Activated CD4-positive, alpha-beta T cell treated with anti-CD3 and anti-CD28 coated beads, Interleukin-2, amount 50 U/mL, for 48 hours (primary cell): ENCODE measurements at regions not wholly inside any gene's neighbourhood (a gene's known extent, or its start where the extent isn't known, plus 50 kb on each side); places are given as distances from the start of the nearest gene placed in this dataset.

Experiments
- DNase-seq, 2 experiments: peaks; one replicate each; pipeline ENCODE4 v3.0.0-alpha.2; 2020

- DNase-seq, result no peak
Observed at GRCh38 chr2:21404137-21404536, 280.4 kb downstream of the TDRD15 start.

GRCh38 chr2:21404827-21405625, 281.3 kb downstream of the TDRD15 start:
- no peak for DNase-seq

- DNase-seq, result no peak
Observed at GRCh38 chr2:21406386-21406785, 282.6 kb downstream of the TDRD15 start.

- no peak for DNase-seq
Observed at GRCh38 chr2:21406911-21407310, 283.1 kb downstream of the TDRD15 start.

GRCh38 chr2:21407851-21408250, 284.1 kb downstream of the TDRD15 start:
- no peak for DNase-seq

- DNase-seq, result no peak
Observed at GRCh38 chr2:21411741-21412140, 288.0 kb downstream of the TDRD15 start.

- no peak for DNase-seq
Observed at GRCh38 chr2:21412944-21413443, 289.2 kb downstream of the TDRD15 start.

- DNase-seq, result no peak
Observed at GRCh38 chr2:21415234-21415633, 291.5 kb downstream of the TDRD15 start.

GRCh38 chr2:21416226-21416625, 292.5 kb downstream of the TDRD15 start:
- DNase-seq, result no peak

- DNase-seq, result no peak
Observed at GRCh38 chr2:21418456-21418855, 294.7 kb downstream of the TDRD15 start.

GRCh38 chr2:21420553-21421335, 297.0 kb downstream of the TDRD15 start:
- no peak for DNase-seq

GRCh38 chr2:21422050-21422449, 298.3 kb downstream of the TDRD15 start:
- DNase-seq, result peak; percentile 30 to 41

GRCh38 chr2:21422724-21423522, 299.2 kb downstream of the TDRD15 start:
- DNase-seq, result no peak

GRCh38 chr2:21423854-21424253, 300.1 kb downstream of the TDRD15 start:
- DNase-seq, result no peak

- no peak for DNase-seq
Observed at GRCh38 chr2:21424375-21424774, 300.6 kb downstream of the TDRD15 start.

- no peak for DNase-seq
Observed at GRCh38 chr2:21427606-21428005, 303.8 kb downstream of the TDRD15 start.

GRCh38 chr2:21428754-21429153, 305.0 kb downstream of the TDRD15 start:
- DNase-seq, result no peak

- DNase-seq, result no peak
Observed at GRCh38 chr2:21429747-21430146, 306.0 kb downstream of the TDRD15 start.

- DNase-seq, result no peak
Observed at GRCh38 chr2:21431078-21431477, 307.3 kb downstream of the TDRD15 start.

GRCh38 chr2:21438949-21439348, 315.2 kb downstream of the TDRD15 start:
- DNase-seq, result no peak

- DNase-seq, result no peak
Observed at GRCh38 chr2:21441442-21441841, 317.7 kb downstream of the TDRD15 start.

- no peak for DNase-seq
Observed at GRCh38 chr2:21443494-21444105, 319.8 kb downstream of the TDRD15 start.

GRCh38 chr2:21449881-21450280, 326.1 kb downstream of the TDRD15 start:
- no peak for DNase-seq
